Activated CD4-positive, alpha-beta T cell treated with anti-CD3 and anti-CD28 coated beads, Interleukin-2, amount 50 U/mL, for 24 hours (primary cell): ENCODE measurements at regions not wholly inside any gene's neighbourhood (a gene's known extent, or its start where the extent isn't known, plus 50 kb on each side); places are given as distances from the start of the nearest gene placed in this dataset.

ENCODE experiments used
- DNase-seq, 2 donors: peaks; one replicate each; pipeline ENCODE4 v3.0.0-alpha.2; 2020; ENCODE audit warnings: low read depth in 1 of 2, low spot score in 1 of 2

- DNase-seq = no peak
Observed at GRCh38 chr2:12274591-12274990, 442.1 kb upstream of the TRIB2 start.

- no peak for DNase-seq
Observed at GRCh38 chr2:12277241-12278034, 439.3 kb upstream of the TRIB2 start.

GRCh38 chr2:12278217-12278750, 438.5 kb upstream of the TRIB2 start:
- no peak for DNase-seq

- no peak for DNase-seq
Observed at GRCh38 chr2:12282780-12283695, 433.7 kb upstream of the TRIB2 start.

- DNase-seq = no peak
Observed at GRCh38 chr2:12284037-12284436, 432.7 kb upstream of the TRIB2 start.

- no peak for DNase-seq
Observed at GRCh38 chr2:12284487-12284886, 432.2 kb upstream of the TRIB2 start.

GRCh38 chr2:12286347-12286746, 430.4 kb upstream of the TRIB2 start:
- no peak for DNase-seq

GRCh38 chr2:12287220-12287751, 429.4 kb upstream of the TRIB2 start:
- DNase-seq = no peak

GRCh38 chr2:12288048-12288447, 428.7 kb upstream of the TRIB2 start:
- DNase-seq = no peak

GRCh38 chr2:12289120-12289802, 427.5 kb upstream of the TRIB2 start:
- DNase-seq = no peak

- no peak for DNase-seq
Observed at GRCh38 chr2:12291303-12291702, 425.4 kb upstream of the TRIB2 start.

- peak in 1 of 2 donors; percentile 23 for DNase-seq
Observed at GRCh38 chr2:12293874-12294273, 422.9 kb upstream of the TRIB2 start.

GRCh38 chr2:12295856-12296519, 420.7 kb upstream of the TRIB2 start:
- DNase-seq = no peak

GRCh38 chr2:12296915-12297314, 419.8 kb upstream of the TRIB2 start:
- DNase-seq = no peak

- DNase-seq = no peak
Observed at GRCh38 chr2:12298352-12298751, 418.4 kb upstream of the TRIB2 start.

- no peak for DNase-seq
Observed at GRCh38 chr2:12299431-12299830, 417.3 kb upstream of the TRIB2 start.

GRCh38 chr2:12300019-12300602, 416.6 kb upstream of the TRIB2 start:
- no peak for DNase-seq

- no peak for DNase-seq
Observed at GRCh38 chr2:12300927-12301326, 415.8 kb upstream of the TRIB2 start.

GRCh38 chr2:12302140-12302539, 414.6 kb upstream of the TRIB2 start:
- no peak for DNase-seq

- no peak for DNase-seq
Observed at GRCh38 chr2:12302691-12303090, 414.0 kb upstream of the TRIB2 start.
